OCI-LY7 (cell line): ENCODE measurements at regions not wholly inside any gene's neighbourhood (a gene's known extent, or its start where the extent isn't known, plus 50 kb on each side); places are given as distances from the start of the nearest gene placed in this dataset.

ENCODE experiments used
- CTCF ChIP-seq: fragments of 200-600 bp; sonication (generic); conservative IDR thresholded peaks from 2 replicates; pipeline ENCODE4 v1.5.1; 2014; ENCODE audit warnings: mild to moderate bottlenecking, antibody characterized with exemption, low read length, moderate library complexity, mixed read lengths
- EZH2phosphoT487 ChIP-seq: fragments of 200-600 bp; sonication (generic); IDR thresholded peaks from 2 replicates; pipeline ENCODE4 v1.6.1; 2018; ENCODE audit warnings: low read depth, borderline replicate concordance, mild to moderate bottlenecking, mixed run types, antibody characterized with exemption, low read length, moderate library complexity, mixed read lengths

- TF ChIP-seq EZH2phosphoT487 (no peak), CTCF (no peak)
Observed at GRCh38 chr2:150319085-150319484, 168.4 kb downstream of the RND3 start.
